SU-DHL-6 (cell line): ENCODE measurements at regions not wholly inside any gene's neighbourhood (a gene's known extent, or its start where the extent isn't known, plus 50 kb on each side); places are given as distances from the start of the nearest gene placed in this dataset.

Experiments
- EZH2phosphoT487 ChIP-seq: fragments of 200-600 bp; sonication (generic), shearing (Covaris generic); conservative IDR thresholded peaks from 2 replicates; pipeline ENCODE4 v1.6.1; 2018; ENCODE audit warnings: mild to moderate bottlenecking, antibody characterized with exemption, low read length, moderate library complexity, mixed read lengths
- TF ChIP-seq, protein P1 (sequence below): fragments of 200-600 bp; sonication (generic); IDR thresholded peaks from one replicate; pipeline ENCODE4 v1.5.1; 2017; ENCODE audit warnings: antibody characterized with exemption, mild to moderate bottlenecking, low read length, moderate library complexity; ENCODE audit not compliant: insufficient read depth, poor library complexity, severe bottlenecking

GRCh38 chr18:71743634-71744033, 800.5 kb downstream of the CBLN2 start:
- no peak for TF ChIP-seq EZH2phosphoT487
- TF ChIP-seq, protein P1, sequence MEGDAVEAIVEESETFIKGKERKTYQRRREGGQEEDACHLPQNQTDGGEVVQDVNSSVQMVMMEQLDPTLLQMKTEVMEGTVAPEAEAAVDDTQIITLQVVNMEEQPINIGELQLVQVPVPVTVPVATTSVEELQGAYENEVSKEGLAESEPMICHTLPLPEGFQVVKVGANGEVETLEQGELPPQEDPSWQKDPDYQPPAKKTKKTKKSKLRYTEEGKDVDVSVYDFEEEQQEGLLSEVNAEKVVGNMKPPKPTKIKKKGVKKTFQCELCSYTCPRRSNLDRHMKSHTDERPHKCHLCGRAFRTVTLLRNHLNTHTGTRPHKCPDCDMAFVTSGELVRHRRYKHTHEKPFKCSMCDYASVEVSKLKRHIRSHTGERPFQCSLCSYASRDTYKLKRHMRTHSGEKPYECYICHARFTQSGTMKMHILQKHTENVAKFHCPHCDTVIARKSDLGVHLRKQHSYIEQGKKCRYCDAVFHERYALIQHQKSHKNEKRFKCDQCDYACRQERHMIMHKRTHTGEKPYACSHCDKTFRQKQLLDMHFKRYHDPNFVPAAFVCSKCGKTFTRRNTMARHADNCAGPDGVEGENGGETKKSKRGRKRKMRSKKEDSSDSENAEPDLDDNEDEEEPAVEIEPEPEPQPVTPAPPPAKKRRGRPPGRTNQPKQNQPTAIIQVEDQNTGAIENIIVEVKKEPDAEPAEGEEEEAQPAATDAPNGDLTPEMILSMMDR: no peak
